GM18907 (cell line): ENCODE measurements at regions not wholly inside any gene's neighbourhood (a gene's known extent, or its start where the extent isn't known, plus 50 kb on each side); places are given as distances from the start of the nearest gene placed in this dataset.

Experiments used
- ATAC-seq: cut with Tn5 transposase; IDR thresholded peaks from one replicate; pipeline ENCODE4 v1.9.1; 2021; ENCODE audit warnings: mild to moderate bottlenecking, moderate library complexity; ENCODE audit not compliant: unreplicated experiment

GRCh38 chr11:109093354-109093753 is 328.6 kb upstream of the C11orf87 start:
- no peak for ATAC-seq

- no peak for ATAC-seq
Measured at GRCh38 chr11:109096266-109096665, 325.7 kb upstream of the C11orf87 start.

- ATAC-seq: no peak
Measured at GRCh38 chr11:109106151-109106906, 315.7 kb upstream of the C11orf87 start.

GRCh38 chr11:109109150-109109549 is 312.8 kb upstream of the C11orf87 start:
- ATAC-seq: no peak

GRCh38 chr11:109109571-109110315 is 312.2 kb upstream of the C11orf87 start:
- ATAC-seq: no peak

- ATAC-seq: no peak
Measured at GRCh38 chr11:109112261-109112660, 309.7 kb upstream of the C11orf87 start.

- ATAC-seq: no peak
Measured at GRCh38 chr11:109112821-109113280, 309.1 kb upstream of the C11orf87 start.

GRCh38 chr11:109120341-109120740 is 301.6 kb upstream of the C11orf87 start:
- no peak for ATAC-seq

GRCh38 chr11:109121173-109121932 is 300.6 kb upstream of the C11orf87 start:
- ATAC-seq: no peak

GRCh38 chr11:109123816-109124787 is 297.9 kb upstream of the C11orf87 start:
- ATAC-seq: no peak

GRCh38 chr11:109130910-109131309 is 291.1 kb upstream of the C11orf87 start:
- ATAC-seq: no peak

GRCh38 chr11:109132539-109132938 is 289.5 kb upstream of the C11orf87 start:
- no peak for ATAC-seq

GRCh38 chr11:109133159-109133558 is 288.8 kb upstream of the C11orf87 start:
- ATAC-seq: no peak

- ATAC-seq: no peak
Measured at GRCh38 chr11:109135627-109136026, 286.4 kb upstream of the C11orf87 start.

GRCh38 chr11:109138196-109138595 is 283.8 kb upstream of the C11orf87 start:
- ATAC-seq: no peak

- ATAC-seq: no peak
Measured at GRCh38 chr11:109140426-109140825, 281.6 kb upstream of the C11orf87 start.

- no peak for ATAC-seq
Measured at GRCh38 chr11:109140857-109141515, 281.0 kb upstream of the C11orf87 start.

GRCh38 chr11:109145287-109145686 is 276.7 kb upstream of the C11orf87 start:
- no peak for ATAC-seq

- ATAC-seq: no peak
Measured at GRCh38 chr11:109147726-109148125, 274.3 kb upstream of the C11orf87 start.

- ATAC-seq: no peak
Measured at GRCh38 chr11:109148669-109149068, 273.3 kb upstream of the C11orf87 start.
